Limb (tissue), 2 donors: ENCODE measurements at regions not wholly inside any gene's neighbourhood (a gene's known extent, or its start where the extent isn't known, plus 50 kb on each side); places are given as distances from the start of the nearest gene placed in this dataset.
A peak's percentile ranks its signal among the peaks of the same experiment; 100 is the strongest.

Experiments used
- DNase-seq, 2 donors: peaks; one replicate each; pipeline ENCODE4 v3.0.0-alpha.2; 2016; ENCODE audit errors: extremely low spot score in 2 of 2

DNA sequence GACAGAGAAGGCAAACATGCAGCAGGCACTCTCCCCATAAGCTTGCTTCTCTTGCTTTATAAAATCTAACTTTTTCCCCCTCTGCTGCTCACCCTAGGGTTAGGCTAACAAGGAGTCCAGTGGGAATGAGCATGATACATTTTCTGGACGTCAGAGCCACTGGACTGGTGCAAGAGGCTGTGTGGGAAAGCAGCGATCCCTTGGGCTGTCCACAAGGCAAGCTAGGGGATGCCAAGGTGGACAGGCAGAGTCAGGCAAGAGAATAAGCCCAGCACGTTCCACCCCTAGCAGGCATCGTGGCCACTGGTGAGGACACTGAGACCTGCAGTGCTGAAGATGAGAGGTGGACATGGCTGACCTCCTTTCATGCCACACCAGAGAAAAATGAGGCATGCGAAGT lies 290.9 kb upstream of the ZMIZ1 start:
- no peak for DNase-seq

DNA sequence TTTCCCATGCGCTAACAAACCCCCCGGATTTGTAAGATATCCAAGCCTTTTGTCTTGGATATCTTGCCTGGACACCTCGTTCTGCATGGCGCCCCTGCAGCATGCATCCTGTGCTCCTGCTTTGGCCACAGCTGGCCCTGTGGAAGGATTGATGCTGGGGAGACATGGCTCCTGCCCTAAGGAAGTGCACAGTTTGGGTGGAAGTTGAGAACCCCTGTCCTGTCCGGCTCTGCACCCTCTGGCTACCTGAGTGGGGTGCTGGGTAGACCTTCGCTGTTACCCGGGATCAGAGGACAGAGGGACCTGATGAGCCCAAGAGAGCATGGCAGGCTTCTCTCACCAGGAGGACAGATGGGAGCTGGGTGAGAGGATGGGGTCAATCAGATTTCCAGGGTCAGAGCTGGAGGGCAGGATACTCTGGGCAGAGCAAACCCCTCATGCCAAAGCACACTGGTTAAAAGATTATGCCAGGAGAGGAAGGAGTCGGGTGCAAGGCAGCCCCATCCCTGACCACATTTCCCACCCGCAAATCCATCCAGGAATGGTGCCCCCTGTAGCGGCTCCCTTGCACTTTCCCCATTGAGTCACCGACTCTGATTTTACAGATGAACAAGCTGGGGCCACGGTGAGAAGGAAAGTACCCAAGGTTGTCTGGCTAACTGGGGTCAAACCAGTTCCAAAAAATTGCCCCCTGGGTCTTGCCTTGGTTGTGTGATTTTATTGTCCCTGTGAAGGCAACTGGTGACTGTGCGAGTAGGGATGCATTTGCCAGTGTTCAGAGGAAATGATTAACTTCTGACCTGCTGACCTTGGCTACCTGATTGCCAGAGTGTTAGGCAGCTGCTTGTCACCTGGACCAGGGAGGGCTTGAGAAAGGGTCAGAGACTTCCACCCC lies 290.1 kb upstream of the ZMIZ1 start:
- peak in 1 of 2 donors; percentile 18 for DNase-seq

DNA sequence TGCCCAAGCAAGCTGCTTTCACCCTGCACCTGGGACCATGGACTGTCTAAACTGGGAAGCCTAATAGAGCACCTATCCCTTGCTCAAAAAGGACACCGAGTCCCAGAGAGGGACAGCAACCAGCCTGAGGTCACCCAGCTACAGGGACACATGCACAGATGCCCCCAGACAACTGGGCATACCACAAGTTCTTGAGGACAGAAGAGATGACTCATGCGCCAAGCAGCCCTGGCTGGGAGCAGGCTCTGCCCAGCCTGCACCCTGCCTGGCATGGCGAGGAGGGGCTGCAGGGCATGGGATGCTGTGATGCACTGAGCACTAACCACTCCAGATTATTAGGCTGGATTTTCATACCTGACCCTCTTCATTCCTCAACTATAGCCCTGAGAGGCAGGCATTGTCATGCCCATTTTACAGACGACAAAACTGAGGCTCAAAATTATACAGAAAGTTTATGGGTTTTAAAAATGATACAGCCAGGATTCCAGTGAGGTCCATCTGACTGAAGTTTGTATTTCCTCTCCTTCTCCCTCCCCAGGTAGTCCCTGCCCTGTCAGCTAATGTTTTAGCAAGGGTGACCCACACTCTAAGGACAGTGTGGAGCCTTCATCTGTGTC lies 289.3 kb upstream of the ZMIZ1 start:
- peak in 1 of 2 donors; percentile 17 for DNase-seq

DNA sequence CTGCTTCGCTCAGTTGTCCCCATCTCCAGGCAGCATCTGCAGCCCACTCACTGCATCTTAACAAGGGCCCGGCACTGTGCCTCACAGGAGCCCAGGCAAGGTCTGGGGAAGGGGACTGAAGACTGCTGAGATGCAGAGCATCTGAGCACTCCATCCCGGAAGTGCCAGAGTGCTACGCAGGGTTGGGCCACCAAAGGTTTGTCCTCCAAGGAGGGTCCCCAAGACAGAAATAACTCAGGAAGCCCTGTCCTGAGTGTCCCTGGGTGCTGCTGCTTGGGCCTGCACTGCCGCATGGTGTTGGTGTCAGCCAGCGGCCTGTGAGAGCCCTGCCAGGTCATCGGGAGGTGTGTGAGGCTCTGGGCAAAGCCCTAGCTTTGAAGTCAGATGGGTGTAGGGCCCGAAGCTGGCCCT lies 288.2 kb upstream of the ZMIZ1 start:
- DNase-seq, result no peak

DNA sequence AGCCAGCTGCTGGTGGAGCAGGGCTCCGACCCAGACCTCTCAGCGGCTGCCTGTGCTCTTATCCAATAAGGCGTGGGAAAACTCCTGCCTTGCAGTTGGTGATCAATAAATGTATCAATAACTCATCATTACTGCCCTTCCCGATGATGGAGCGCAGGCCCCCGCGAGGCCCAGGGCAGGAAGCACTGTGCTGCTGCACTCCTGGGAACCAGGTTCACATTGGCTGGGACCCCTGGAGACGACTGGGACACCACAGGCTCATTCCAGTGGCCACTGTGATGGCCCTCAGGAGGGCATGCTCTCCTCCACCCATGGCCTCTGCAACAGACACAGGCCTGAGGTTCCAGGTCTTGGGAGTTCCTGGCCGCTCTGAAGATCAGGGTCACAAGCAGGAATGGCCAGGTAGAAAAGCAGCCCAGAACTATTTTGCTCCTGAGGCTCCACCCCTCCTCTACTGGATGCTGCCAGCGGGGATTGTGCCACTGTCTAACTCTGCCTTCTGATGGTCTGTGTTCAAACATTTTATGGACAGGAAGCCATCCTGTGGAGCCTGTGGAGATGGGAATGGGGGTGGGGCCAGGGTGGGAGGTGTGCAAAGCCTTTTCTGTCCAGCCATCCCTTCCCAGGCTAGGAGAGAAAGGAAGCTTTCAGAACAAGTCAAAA lies 287.4 kb upstream of the ZMIZ1 start:
- no peak for DNase-seq

DNA sequence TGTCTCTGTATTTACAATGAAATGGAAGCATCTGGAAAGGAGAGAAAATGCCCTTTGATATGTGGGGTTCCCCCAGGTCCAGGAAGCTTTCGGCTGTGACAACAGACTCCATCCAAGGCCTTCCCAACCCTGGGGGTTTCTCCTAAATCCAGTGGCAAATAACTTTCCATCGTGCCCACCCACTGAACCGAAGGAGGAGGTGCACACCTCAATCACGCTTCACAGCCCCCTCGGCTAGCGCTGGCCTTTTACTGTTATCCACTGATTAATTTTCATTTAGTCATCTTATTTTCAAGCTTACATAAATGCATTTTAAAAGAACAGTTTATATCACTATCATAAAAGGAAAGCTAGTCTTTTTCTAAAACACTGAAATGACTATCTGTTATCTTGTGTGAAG lies 286.8 kb upstream of the ZMIZ1 start:
- DNase-seq, result peak in 1 of 2 donors; percentile 17

DNA sequence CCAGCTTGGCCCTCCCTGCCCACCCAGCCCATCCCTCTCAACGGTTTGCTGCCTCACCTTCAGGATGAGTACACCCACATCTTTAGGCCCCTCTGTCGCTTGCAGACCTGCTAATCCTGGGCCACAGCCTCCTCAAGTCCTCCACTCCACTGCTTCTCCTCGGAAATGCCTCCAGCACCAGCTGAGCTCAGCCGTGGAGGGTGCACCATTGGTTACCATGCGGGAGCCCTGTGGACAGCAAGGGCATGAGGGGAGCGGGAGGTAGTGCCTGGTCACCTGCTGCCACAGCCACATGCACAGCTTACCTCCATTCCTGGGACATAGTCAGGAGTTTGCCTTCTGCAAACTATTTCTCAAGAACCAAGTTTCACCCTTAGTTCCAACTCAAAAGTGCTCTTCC lies 286.3 kb upstream of the ZMIZ1 start:
- DNase-seq, result peak in 1 of 2 donors; percentile 18

DNA sequence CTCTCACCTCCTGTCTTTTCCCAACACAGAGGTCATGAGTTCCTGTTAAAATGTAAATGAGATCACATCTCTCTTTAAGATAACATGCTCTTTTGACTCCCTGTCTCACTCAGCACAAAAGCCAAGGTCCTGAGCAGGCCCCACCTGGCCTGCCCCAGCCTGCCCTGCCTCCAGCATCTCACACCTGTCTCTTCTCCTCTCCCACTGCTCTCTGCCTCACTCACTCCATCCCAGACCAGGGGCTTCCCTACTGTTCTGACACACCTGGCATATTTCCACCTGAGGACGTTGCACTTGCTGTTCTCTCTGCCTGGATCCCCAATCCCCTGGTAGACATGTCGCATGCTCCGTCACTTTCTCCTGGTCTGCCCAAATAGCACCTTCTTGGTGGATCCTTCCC lies 285.0 kb upstream of the ZMIZ1 start:
- peak in 1 of 2 donors; percentile 17 for DNase-seq

DNA sequence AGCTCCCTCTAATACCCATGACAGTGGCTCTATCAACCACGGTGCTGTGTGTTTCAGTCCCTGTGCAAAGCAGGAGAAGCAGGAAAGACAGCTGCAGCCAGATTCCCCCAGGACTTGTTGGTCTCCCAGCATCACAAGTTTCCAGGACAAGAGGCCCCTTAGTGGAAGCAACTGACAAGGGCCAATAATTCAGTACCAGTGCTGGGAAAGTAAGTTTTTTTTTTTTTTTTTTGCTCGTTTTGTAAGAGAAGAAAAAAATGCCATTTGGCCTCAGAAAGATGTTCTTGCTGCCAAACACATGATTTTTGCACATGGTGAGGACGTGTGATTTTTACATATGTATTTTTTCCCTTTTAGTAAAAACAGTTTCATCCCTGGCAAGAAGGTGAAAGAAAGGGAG lies 284.2 kb upstream of the ZMIZ1 start:
- DNase-seq, result peak in 1 of 2 donors; percentile 40

DNA sequence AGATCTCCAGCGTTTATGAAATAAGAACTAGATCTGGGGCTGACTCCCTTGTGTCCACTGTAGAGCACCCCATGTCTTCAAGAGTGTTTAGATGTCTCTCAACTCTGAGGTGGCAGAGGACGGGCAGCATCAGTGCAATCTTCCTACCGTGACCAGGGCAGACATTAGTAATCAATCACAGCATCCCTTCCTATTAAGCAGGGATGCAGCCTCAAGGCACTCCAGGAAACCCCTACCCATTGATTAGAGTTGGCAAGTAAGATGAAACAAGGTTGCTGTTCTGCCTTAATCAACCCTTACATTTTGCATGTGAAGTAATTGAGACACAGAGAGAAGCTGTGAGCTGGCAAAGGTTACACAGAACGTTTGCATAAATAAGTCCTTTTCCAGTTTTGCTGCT lies 283.7 kb upstream of the ZMIZ1 start:
- DNase-seq, result peak in 1 of 2 donors; percentile 19

DNA sequence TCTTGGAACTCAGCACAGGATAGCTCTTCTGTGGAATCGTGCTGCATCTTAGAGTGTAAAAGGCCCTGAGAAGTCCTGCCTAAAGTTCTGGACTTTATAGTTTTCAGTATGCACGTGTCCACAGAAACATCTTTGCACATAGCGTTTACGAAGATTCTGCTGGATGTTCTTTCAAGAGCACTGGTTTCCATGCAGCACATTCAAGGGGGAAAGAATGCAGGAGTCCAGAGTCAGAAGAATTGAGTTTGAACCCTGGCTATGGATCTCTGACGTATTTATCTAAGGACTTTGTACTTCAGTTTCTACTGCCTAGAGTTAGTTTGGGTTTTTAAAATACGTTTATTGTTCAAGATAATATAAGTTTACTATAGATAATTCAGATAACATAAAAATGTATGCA lies 282.8 kb upstream of the ZMIZ1 start:
- peak in 1 of 2 donors; percentile 6 for DNase-seq

DNA sequence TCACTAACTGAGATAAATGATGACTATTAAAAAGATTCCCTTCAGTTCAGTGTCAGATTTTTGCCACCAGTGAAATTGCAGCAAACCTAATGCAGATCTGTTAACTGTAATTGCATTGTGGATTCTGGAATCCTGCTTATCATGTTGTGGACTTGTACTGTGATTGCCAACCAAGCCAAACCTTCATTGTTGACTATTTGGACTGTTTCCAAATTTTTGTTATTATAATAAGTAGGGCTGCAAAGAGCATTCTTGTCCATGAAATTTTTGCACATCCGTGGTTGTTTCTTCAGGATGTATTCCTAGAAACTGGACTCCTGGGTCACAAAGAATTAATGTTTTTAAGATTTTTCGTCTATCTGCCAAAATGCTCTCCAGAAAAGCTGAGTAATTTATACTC lies 281.6 kb upstream of the ZMIZ1 start:
- DNase-seq, result no peak

DNA sequence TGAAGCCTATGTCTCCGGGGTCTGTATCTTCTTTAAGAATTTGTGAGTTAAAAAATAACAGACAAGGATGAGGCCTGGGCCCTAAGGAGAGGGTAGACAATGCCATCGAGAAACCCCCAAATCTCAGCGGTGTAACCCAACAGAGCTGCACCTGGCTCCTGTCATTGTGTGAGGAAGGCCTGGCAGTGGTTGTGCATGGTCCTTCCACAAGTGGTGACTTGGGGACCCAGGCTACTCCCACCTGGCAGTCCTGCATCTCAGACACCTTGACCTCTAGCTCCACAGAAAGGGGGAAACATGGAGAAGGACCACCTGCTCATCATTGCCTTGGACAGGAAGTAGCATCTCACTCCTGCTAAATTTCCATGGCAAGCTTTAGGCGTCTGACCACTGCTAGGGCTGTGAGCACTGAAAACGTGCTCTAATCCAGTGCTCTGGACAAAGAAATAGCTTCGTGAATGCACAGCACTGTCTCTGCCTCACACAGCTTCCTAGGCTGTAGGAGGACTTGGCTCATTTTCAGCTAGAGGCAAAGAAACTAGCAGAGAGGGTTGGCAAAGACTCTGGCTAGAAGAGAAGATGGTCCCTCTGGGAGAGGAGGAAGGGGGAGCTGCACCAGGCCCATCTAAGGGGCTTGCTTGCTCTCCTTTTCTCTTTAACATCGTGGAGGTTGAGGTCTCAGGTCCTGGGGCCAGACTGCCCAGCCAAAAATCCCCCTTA lies 273.9 kb upstream of the ZMIZ1 start:
- DNase-seq, result no peak

DNA sequence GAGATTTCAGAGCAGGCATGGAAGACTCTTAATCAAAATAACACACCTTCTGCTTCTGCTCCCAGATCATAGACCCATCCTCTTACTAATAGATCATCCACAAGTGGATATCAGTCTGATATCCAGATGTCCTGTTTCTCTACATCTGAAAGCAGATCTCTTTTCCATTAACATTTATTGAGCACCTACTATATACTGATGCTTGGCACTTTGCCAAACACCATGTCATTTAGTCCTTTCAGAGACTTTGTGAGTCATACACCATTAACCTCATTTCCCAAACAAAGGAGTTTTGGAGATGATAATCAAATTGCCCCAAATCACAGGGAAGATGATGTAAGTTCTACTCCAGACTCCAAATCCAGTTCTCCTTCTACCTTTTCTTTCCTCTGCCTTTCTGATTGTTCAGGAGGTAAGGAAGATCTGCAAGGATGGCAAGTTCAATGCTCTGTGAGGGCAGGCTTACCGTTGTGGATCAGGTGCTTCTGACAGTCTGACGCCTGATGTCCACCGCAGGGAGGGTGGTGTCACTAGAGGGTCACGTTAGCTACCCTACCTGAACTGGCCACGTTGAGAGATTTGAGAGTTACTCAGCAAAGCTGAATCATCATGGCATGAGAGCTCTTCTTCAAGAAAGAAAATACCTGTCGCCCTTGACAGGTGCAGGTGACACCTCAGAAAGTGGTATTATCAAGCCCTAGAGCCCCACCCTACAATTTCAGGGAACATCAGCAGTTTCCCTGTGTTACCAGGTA lies 269.6 kb upstream of the ZMIZ1 start:
- no peak for DNase-seq

DNA sequence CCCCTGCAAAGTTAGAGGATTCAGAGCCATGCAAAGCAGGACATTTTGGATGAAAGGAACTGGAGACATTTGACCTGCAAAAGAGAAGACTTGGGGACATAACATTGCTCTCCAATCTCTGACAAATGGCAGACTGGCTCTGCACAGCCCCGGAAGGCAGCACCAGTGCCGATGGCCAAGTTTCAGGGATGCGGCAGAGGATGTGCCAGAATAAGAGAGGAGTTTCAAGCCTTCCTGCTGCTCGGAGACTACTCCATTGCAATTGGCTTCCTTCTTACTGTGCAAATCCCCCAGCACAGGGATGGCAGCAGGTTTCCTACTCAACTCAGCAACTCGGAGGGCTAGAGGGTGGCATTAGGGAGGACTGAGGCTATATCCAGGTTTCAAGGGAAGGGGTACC lies 268.8 kb upstream of the ZMIZ1 start:
- no peak for DNase-seq

DNA sequence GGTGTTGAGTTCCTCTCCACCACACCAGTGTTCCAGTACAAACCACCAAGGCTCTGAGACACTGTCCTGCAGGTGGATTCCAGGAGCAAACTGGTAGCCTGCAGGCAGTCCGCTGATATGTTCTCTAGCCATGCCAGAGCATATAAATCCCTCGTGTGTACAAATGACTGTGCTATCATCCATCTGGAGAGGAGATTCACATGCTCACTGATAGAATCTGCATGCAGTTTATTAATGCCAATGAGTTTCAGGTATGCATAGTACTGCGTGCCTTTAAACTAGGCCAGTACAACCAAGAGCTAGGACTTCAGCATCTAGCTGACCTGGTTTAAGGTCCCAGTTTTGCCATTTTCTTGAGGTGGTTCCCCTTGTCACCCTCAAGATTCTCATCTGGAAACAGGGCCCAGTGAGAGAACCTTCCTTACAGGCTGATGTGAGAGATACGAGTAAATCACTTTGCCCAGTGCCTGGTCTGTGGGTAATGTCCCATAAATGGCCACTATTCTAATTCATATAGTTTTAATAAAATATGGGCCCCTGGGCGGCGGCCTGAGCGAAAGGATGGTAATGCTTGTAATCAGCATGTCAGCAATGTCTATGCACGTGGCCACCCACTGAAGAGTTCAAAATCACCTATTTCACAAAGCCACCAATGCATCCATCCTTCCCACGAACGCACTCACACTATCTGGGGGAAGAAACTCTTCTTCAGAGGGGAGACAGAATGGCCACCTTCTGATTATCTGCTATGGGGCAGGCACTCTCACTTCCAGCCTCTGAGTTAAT lies 268.0 kb upstream of the ZMIZ1 start:
- DNase-seq, result no peak

DNA sequence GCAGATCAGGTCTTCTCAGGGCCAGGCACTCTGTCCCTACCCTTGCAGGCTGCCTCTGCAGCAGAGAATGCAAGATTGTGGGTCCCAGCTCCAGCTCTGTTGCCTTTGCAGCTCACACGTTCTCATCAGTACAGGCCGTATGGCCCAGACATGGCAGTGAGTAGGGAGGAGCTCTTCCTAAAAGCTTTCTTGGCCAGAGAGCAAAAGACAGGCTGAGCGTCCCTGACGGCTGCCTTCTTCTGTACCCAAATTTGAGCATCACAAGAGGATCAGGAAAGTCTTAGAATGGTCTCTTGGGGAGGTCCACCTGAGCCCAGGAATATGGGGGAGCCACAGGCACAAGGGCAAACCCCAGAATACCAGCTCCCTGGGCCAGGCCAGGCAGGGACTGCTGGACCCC lies 266.3 kb upstream of the ZMIZ1 start:
- DNase-seq, result no peak

DNA sequence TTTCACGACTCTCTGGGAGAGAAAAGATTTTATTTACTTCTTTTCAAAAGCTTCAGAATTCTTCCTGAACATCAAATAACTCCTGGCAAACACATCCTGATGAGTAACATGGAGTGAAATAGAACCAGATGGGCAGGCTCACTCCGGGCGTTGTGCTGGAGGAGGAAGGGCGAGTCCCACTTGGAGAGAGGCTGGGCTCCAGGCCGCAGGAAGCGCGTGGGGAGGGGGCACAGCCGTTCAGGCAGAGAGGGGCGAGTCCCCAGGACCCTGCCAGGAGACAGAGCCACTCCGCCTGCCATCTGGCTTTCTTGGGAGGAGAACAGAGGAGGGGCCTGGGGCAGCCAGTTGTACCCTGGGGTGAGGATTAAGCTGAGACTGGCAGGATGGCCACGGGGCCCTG lies 265.9 kb upstream of the ZMIZ1 start:
- DNase-seq, result peak; percentile 78 to 85

DNA sequence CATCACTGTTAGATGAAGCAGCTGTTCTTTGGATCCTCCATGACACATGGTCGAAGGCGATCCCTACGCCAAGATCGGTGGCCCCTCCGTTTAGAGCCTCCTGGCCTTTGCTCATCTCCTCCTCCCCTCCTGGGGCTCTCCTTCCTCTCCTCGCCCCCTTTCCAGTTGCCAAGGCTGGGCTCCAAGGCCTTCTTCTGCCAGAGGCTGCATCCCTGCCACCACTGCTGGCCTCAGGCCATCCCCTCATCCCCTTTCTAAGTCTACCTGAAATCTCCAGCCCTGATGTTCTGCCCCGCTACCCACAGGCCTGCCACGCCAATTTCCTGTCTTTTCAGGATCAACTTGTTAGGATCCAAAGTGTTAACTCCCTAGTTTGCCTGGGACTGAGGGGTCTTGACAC lies 265.1 kb upstream of the ZMIZ1 start:
- DNase-seq, result no peak

DNA sequence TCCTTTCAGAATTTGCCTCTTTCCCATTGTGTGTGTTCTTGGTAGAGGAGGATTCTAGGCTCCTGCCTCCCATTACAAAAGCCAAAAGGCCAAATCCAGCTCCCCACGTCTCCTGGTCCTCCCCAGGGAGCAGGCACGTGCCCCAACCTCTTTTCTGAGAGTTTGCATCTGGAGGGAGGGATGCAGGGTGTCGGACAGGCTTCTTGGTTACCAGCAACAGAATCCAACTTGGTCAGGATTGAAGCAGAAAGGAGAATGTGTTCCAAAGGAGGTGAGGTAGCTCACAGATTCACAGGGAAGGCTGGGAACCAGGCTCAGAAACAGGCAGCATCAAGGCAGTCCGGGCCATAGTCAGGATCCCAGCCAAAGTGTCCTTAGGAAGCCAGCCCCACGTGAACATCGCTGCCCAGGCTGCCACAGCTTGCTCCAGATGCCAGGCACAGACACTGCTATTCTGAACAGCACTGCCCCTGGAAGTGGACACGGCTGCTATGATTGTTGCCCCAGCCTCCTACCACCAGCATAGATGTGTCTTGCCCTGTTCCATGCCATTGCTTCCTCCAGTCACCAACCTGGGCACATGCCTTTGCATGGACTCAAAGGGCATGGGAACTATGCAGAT lies 264.2 kb upstream of the ZMIZ1 start:
- DNase-seq, result no peak
